DMS153 (cell line): ENCODE measurements at regions not wholly inside any gene's neighbourhood (a gene's known extent, or its start where the extent isn't known, plus 50 kb on each side); places are given as distances from the start of the nearest gene placed in this dataset.
A peak's percentile ranks its signal among the peaks of the same experiment; 100 is the strongest.
"Not testable (repeated sequence)": the region's sequence is repeated elsewhere in the genome, so short reads cannot be mapped to it uniquely, and the experiment has no call there.

Experiments
- DNase-seq: peaks from one replicate; lab custom pipeline; 2025; lab: John Stamatoyannopoulos, UW

DNA sequence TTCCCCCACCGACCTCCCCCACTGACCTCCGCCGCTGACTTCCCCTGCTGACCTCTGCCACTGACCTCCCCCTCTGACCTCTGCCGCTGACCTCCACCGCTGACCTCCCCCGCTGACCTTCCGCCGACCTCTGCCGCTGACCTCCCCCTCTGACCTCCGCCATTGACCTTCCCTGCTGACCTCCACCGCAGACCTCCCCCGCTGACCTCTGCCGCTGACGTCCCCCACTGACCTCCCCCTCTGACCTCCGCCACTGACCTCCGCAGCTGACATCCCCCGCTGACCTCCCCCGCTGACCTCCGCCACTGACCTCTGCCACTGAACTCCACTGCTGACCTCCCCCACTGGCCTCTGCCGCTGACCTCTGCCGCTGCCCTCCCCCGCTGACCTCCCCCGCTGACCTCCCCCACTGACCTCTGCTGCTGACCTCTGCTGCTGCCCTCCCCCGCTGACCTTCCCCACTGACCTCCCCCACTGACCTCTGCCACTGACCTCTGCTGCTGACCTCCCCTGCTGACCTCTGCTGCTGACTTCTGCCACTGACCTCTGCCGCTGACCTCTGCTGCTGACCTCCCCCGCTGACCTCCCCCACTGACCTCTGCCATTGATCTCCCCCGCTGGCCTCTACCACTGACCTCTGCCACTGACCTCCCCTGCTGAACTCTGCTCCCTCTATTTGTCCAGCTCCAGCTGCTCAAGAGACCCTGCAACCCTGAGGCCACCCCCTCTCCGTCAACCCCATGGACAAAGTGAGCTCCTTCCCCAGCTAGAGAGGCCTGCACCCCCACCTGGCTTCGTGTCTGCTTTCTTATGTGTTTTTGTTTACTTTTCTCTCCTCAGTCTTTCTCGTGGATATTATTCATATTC, 91.4 kb upstream of the AFDN start:
- DNase-seq = no peak

DNA sequence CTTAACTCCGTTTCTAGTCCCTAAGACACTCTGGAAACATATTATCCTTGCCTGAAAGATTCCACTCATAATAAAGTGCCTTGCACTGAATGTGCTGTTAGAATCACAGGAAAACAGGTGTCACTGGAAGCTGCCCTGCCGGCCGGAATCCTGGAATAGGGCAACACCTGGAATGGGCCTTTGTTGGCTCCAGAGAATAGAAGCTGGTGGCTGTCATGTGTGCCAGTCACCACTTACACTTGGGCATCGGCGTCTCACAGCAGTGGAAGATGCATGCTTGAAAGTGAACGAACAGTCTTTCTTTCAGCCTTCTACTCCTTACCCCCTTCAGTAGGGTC, 90.8 kb upstream of the AFDN start:
- peak; percentile 45 for DNase-seq

DNA sequence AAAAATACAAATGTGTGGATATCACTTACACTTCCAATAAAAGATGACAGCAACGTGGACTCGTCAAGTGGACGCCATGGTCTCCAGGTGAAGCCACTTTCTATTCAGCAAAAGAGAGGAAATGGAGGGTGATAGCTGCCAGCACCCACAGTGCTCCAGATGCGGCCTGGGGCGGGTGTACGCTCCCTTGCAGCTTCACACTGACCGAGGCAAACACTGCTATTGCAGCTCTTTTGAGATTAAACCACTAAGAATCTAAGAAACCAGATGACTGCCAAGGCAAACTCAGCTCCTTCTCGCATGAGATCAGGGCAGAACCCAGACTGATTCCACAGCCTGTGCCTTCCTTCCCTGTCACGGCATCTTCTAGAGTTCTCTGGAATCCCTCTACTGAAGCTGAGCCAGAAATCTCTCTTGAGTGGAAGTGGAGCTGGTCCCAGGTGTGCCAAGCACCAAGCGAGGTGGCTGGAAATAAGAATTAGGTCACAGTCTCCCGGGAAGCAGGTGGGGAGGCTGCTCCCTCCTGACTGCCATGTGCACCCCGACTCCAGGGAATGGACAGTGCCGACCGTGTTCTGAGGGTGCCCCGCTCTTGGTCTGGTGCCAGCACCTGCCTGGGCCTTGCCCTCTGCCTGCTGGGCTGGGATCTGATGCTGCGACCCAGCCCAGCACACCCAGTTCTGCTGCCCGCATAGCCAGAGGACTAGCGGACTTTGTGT, 90.1 kb upstream of the AFDN start:
- DNase-seq = peak; percentile 0

DNA sequence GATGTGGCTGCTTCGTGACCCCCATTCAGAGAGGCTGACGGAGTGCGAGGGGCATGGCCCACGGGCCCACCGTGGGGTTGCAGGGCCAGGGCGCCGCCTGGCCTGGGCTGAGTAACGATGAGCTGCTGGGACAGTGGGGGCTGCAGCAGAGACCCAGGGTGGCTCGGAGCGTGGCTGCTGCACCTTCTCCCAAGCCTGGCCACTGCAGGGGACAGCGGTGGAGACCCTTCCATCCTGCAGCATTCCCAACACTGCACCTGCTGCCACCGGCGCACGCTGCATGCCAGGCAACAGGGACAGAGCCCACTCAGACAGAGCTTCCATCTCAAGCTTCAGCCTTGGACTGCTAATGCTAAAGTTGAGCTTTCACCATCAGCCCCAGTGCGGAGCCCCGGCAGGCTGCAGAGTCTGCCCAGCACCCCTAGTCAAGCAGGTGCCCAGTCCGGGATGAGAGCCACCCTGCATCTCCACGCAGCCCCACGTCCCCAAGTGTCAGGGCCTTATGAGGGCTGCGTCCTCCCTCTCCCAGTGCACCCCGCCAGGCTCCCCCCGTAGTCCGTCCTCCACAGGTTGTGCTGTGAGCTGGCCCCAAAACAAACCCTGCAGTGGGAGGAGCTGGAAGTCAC, 89.4 kb upstream of the AFDN start:
- DNase-seq = no peak

DNA sequence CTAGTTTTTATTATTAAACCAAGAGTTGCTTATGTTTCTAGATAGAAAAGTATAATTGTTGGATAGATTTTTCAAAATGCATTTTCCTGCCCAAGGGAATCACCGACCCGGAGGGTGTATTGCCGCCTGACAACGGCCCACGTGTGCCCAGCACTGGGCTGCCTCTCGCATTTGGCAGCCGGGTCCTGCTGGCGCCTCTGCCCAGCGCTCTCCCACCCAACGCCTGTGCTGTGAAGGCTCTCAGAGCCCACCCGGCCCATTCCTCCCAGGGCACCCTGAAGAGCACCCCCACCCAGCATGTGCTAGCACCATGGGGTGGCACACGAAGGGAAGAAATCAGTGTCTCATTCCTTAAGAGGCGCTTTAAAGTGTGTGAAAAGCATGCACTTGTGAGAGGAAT, 88.3 kb upstream of the AFDN start:
- no peak for DNase-seq

DNA sequence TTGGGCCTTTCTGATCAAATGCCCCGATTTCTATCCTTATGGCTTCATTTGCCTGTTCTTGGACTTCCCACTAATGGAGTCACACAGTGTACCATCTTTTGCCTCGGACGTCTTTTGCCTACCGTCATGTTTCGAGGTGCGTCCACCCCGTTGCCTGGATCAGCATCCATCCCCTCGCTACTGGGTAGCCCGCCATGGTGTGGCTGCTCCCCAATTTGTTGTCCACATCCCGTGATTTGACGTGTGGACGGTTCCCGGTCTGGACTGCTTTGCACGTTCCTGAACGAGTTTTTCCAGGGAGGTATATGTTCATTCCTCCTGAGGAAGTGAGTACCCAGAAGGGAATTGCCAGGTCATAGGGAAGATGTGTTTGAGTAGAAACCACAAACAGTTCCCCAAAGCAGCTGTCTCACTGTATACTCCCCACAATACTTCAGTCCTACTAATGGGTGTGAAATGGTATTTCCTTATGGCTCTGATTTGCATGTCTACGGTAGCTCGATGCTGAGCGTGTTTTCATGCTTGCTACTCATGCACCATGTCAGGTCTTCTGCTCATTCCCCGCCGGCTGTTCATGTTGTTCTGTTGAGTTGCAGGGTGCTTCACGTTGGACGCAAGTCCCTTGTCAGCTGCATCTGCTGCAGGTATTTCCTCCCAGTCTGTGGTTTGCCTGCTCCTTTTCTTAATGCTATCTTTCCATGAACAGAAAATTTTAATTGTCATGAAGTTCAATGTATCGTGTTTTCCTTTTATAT, 86.8 kb upstream of the AFDN start:
- no peak for DNase-seq

DNA sequence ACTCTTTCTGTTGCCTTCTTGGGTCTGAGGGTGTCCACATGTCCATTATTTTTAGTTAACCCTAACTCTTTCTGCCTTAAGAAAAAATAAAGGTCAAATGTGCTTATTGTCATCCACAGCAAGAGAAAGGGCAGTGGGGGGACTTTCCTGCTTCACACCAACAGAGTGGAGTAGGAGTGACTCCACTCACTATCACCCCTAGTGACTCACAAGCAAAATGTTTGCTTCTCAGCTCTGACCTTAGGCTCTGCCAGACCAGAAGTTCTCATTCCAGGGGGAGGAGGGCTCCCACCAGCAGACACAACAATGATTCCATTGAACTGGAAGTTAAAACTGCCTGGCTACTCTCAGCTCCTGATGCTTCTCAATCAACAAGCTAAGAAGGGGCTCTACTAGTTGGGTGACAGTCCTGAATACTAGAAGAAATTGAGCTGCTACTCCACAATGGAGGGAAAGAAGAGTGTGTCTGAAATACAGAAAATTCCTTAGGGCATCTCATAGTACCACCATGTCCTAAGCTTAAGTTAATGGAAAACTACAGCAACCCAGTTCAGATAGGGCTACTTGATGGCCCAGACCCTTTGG, 83.9 kb upstream of the AFDN start:
- DNase-seq = no peak

DNA sequence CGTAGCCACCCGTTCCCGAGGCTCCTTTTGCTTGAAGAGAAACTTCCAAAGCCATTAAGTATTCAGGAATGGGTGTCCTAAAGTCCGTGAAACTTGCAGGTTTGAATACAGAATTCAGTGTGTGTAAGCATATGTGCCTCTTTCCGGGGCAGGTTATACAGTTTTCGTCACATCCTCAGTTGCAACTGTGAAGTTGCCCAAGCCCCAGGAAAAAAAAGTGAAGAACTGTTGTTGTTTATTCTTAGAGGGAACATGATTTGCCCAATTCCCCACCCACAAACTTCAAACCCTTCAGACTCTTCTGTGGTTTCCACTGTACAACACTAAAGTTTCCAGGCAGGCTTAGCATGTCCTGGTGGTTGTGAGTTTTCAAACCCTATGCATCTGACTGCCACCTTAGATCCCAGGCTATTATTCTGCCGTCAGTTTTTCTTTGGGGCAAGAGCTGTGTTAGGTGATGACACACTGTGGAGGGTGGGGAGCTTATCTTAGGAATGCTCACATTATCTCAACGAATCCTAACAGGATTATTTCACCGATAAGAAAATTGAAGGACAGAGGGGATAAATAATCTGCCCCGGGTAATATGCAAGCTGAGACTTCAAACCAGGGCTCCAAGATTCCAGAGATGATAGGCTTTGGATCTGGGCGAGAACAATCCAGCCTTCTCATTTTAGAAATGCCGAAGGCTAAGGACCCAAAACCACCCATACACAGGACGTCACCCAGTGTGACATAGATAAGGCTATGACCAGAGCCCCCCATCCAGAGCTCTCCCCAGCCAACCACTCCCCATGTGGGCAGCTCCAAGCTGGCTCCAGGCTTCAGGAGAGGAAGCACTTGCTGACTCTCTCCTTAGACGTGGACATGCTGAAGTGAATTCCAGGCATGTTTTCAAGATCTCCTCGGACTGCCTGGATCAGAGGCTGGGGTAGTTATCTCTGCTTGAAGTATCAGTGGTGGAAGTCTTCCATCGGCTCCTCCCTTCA, 81.7 kb upstream of the AFDN start:
- DNase-seq = no peak

DNA sequence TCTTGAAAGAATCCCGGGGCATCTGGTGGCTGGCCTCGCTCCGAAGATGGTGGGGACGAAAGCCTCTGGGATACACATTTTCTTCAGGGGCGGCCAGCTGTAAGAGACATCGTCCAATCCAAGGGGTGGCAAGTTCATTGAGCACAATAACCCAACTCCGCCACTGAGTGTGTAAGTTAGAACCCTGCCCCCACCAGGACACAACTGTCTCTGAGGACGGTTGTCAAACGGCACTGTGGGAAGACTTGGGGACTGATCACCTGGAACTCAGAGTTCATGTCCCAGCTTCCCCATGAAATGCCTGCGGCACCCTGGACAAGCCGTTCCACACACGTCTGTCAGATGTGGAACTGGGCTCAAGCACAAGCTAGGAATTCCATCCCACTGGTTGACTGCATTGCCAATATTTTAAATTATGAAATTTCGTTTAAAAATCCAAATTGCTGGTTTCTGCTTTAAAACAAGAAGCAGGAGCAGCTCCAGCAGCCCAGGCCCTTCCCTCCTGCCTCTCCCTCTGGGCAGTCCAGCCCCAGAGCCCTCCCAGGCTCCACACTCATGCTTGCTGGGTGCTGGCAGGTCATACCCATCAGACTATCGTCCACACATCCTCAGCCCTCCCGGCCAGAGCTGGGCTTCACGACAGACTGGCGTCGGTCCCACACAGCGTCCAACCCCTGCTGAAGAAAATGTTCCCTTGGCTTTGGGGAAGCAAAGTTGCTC, 80.9 kb upstream of the AFDN start:
- no peak for DNase-seq

DNA sequence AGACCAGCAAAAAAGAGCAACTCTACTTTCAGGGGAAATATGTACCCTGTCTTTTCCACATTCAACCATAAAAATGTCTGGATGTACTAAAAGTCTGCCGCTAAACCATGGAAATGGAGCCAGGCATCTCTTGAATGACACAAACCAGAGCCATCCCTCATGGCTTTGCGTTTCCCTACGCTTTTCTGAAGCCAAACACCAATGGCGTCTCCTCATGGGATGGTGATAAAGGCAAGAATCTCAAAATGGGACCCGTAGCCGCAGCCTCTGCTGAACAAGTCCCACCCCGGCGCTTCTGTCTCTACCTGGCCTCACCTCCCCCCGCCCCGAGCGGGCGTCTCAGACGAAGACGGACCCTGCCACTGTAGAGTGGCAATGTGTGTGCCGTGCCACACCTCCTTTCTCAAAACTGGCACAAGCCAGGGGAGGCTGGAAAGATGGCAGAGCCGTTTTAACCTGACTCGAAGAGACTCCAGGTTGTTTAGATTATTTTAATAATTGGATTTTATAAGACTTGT, 80.3 kb upstream of the AFDN start:
- no peak for DNase-seq

DNA sequence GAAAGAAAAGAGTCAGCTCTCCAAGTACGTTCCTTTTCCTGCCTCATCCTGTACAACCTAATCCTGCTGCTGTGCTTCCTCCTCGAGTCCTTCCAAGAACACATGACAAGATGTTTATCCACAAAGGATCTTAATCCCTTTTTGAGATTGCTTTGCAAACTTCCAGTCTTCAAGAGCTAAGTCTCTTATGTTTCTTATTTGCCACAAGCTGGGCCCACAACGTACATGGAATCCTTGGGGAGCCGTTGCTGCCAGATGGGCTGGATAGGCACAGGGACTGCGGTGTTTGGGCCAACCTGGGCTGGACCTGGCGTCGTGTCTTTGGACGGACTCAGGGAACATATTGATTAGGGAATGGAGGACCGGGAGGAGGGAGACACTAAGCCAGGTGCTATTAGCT, 79.7 kb upstream of the AFDN start:
- no peak for DNase-seq

DNA sequence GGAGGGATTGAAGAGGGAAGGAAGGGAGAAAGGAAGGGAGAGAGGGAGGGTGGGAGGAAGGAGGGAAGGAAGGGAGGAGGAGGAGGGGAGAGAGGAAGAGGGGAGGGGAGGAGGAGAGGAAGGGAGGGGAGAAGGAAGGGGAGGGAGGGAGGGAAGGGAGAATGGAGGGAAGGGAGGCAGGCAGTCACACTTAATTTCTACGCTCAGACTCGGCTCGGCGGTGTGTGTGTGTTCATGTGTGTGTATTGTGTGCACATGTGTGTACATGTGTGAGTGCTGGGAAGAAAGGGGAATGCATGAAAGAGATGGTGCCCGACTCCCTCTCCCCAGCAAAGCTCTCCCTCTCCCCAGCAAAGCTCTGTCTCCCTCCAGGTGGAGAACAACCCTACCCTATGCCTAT, 79.1 kb upstream of the AFDN start:
- DNase-seq = no peak

DNA sequence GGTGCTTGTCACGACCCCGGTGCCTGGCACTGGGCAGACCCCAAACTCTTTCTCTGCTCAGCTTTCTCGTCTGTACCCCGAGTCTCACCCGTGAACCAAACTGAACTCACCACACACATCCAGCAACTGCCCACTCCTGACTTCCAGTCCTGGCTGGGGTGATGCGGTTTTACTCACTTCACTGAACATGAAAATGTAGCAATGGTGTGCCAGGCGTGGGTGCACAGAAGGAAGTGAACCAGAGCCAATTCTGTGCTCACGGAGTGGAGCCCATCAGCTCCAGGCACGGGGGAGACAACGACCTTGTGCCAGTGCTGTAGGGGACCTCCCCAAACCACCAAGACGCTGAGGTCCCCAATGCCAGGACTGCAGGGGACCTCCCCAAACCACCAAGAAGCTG, 78.7 kb upstream of the AFDN start:
- DNase-seq = no peak

DNA sequence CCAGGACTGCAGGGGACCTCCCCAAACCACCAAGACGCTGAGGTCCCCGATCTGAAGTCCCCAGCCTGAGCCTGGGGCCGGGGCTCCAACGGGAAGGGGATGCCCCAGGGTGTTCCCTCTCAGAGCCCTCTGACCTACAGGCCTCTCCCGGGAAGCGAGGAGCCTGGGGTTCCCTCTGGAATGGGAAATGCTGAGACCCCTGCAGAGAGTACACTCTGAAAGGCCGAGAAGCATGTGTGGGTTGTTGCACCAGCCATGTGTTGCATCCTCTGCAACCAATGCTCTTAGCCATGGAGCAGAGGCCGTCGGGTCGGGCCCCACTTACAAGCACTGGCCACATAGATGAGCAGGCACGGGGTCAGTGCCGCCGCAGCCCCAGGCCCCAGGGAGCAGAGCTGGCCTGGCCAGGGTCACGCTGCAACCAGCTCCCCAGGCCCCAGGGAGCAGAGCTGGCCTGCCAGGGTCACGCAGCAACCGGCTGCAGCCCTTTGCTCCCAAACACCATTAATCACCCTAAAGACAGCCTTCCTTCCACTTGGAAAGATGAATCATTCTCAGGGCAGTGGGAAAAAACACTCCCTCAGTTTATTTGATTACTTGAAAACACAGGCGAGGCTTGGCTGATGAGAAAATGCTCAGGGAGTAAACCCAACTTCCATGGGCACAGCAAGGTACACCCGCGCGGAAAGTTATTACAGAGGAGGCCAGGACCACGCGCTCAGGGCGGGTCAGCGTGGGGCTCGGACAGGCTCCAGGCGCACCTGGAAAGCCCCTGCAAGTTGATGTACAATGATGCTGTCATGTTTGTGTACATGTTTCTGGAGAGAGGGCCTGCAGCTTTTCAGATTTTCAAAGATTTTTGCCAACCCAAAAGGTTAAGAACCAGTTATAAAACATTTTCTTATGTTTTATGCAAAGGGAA, 78.0 kb upstream of the AFDN start:
- DNase-seq = no peak

DNA sequence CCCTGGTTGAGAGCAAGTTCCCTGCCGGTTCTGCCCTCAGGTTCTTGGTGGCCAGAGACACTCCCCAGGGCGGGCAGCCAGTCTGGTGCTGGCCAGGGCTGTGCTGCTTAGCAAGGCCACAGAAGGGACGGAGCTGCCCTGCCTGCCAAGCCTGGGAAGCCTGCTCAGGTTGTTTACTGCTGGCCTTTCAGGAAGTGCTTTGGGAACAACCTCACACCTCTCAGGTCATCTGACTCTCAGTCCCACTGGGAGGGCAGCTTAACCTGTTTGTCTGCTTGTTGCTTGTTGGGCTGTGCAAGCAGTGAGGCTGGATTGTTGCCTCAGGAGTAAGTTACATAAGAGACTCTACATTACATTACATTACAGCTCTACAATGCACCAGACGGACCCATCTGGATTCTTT, 75.8 kb upstream of the AFDN start:
- DNase-seq = peak; percentile 90

DNA sequence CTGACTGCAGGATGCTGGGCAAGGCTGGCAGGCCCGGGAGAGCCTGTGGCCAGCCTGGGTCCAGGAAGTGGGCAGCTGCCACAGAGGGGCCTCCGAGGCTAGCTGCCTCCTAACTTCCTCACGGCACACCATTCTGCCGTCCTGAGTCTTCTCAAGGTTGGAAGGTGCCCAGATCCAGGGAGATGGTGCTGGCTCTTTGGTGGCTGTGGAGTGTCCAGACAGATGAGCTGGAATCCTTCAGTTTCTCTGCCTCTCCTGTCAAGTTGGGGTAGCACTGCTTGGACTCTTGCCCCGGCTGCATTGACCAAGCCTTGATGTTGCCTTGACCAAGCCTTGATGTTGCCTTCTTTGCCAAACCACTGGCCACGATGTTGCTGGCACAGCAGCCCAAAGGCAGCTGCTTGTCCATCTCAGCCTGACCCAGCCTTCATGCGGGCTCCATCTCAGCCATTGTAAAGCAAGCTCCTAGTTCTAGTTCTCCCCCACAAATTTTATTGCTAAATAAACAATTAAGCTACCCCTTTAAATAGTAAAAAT, 75.1 kb upstream of the AFDN start:
- DNase-seq = no peak

DNA sequence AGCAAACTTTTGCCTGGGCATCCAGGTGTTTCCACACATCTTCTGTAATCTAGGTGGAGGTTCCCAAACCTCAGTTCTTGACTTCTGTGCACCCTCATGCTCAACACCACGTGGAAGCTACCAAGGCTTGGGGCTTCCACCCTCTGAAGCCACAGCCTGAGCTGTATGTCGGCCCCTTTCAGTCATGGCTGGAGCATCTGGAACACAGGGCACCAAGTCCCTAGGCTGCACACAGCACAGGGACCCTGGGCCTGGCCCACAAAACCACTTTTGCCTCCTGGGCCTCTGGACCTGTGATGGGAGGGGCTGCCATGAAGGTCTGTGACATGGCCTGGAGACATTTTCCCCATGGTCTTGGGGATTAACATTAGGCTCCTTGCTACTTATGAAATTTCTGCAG, 73.4 kb upstream of the AFDN start:
- not testable (repeated sequence) for DNase-seq

DNA sequence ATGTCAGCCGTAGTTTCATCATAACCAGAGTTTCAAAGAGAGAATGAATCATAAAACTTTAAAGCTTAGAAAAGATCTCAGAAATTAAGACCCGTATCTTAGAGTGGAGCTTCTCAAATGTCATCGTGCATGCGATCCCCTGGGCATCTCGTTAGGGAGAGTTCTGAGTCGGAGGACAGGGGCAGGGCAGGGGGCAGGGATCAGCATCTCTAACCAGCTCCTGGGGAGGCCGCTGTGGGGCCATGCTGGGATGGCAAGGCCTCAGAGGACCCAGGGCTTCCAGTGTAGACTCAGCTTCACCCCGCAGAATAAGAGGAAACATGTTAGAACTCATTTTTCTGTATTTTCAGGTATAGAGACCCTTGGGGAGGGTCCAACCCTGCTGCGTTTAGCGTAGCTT, 72.0 kb upstream of the AFDN start:
- no peak for DNase-seq

DNA sequence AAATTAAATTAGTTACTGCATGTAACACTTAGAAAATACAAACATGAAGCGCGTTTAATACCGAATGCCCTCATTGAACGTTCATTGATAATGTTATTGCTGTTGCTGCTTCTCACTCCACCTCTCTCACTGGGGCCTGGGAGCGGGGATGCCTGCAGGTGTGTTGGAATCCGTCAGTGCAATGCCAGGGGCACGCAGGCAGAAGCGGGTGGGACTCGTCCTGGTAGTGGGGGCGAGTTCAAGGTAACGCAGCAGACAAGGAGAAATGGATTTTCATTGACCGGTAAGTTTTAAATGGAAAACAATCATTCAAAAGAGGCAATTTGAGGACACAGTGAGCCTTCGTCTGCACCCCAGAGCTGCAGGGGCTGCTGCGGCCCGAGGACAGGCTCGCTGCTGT, 71.2 kb upstream of the AFDN start:
- DNase-seq = no peak
